Gastroesophageal sphincter (tissue), 3 donors: ENCODE measurements at regions not wholly inside any gene's neighbourhood (a gene's known extent, or its start where the extent isn't known, plus 50 kb on each side); places are given as distances from the start of the nearest gene placed in this dataset.

Experiments used
- CTCF ChIP-seq, 4 experiments: fragments of 200-600 bp in 2 of 4; fragments of 450-650 bp in 2 of 4; sonication (generic) in 1 of 4; IDR thresholded peaks; one replicate each; pipeline ENCODE4 v1.5.1; 2017 to 2019; ENCODE audit warnings: antibody characterized with exemption in 4 of 4, mild to moderate bottlenecking in 2 of 4, moderate library complexity in 2 of 4
- EP300 ChIP-seq: sonication (generic); formaldehyde crosslinking; IDR thresholded peaks from one replicate; pipeline ENCODE4 v1.6.1; 2017; ENCODE audit warnings: antibody characterized with exemption, mild to moderate bottlenecking
- POLR2A ChIP-seq, 2 donors: fragments of 450-650 bp; IDR thresholded peaks; one replicate each; pipeline ENCODE4 v1.6.1; 2017; ENCODE audit warnings: antibody characterized with exemption in 2 of 2, mild to moderate bottlenecking in 2 of 2, moderate library complexity in 1 of 2
- POLR2AphosphoS5 ChIP-seq: sonication (generic); formaldehyde crosslinking; IDR thresholded peaks from one replicate; pipeline ENCODE4 v1.6.1; 2017; ENCODE audit warnings: antibody characterized with exemption

GRCh38 chr15:31660816-31661215 lies 334.2 kb downstream of the KLF13 start:
- TF ChIP-seq CTCF (IDR thresholded peaks at IDR 0.05), result no peak
- TF ChIP-seq POLR2A (IDR thresholded peaks at IDR 0.05), result no peak
- no peak for TF ChIP-seq POLR2AphosphoS5
- TF ChIP-seq EP300, result no peak
